Upper lobe of left lung (tissue), 4 donors: ENCODE measurements at regions not wholly inside any gene's neighbourhood (a gene's known extent, or its start where the extent isn't known, plus 50 kb on each side); places are given as distances from the start of the nearest gene placed in this dataset.
"Not testable (repeated sequence)": the region's sequence is repeated elsewhere in the genome, so short reads cannot be mapped to it uniquely, and the experiment has no call there.

Experiments used
- EP300 ChIP-seq, 4 donors: sonication (generic); formaldehyde crosslinking; IDR thresholded peaks; one replicate each; pipeline ENCODE4 v1.5.1; 2017; ENCODE audit warnings: antibody characterized with exemption in 4 of 4, control low read depth in 2 of 4
- POLR2A ChIP-seq, 4 donors: fragments of 450-650 bp; IDR thresholded peaks; one replicate each; pipeline ENCODE4 v1.5.1; 2016 to 2017; ENCODE audit warnings: antibody characterized with exemption in 4 of 4, mild to moderate bottlenecking in 2 of 4
- POLR2AphosphoS5 ChIP-seq, 2 donors: sonication (generic); formaldehyde crosslinking; IDR thresholded peaks; one replicate each; pipeline ENCODE4 v1.5.1; 2017; ENCODE audit warnings: antibody characterized with exemption in 2 of 2
- TF ChIP-seq, protein P1 (sequence below), 6 experiments: fragments of 450-650 bp in 4 of 6; fragments of 200-600 bp in 2 of 6; sonication (generic) in 2 of 6; IDR thresholded peaks; one replicate each; pipeline ENCODE4 v1.5.1; 2016 to 2019; ENCODE audit warnings: antibody characterized with exemption in 6 of 6

DNA sequence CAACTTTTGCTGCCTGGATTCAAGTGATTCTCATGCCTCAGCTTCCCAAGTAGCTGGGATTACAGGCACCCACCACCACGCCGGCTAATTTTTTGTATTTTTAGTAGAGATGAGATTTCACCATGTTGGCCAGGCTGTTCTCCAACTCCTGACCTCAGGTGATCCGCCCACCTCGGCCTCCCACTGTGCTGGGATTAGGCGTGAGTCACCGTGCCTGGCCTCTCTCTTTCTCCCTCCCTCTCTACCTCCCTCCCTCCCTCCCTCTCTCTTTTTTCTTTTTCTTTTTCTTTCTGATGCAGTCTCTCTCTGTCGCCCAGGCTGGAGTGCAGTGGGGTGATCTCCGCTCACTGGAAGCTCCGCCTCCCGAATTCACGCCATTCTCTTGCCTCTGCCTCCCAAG is 186.3 kb upstream of the DAB2 start:
- not testable (repeated sequence) for TF ChIP-seq POLR2AphosphoS5, POLR2A, EP300 (IDR thresholded peaks at IDR 0.05)
- TF ChIP-seq, protein P1, sequence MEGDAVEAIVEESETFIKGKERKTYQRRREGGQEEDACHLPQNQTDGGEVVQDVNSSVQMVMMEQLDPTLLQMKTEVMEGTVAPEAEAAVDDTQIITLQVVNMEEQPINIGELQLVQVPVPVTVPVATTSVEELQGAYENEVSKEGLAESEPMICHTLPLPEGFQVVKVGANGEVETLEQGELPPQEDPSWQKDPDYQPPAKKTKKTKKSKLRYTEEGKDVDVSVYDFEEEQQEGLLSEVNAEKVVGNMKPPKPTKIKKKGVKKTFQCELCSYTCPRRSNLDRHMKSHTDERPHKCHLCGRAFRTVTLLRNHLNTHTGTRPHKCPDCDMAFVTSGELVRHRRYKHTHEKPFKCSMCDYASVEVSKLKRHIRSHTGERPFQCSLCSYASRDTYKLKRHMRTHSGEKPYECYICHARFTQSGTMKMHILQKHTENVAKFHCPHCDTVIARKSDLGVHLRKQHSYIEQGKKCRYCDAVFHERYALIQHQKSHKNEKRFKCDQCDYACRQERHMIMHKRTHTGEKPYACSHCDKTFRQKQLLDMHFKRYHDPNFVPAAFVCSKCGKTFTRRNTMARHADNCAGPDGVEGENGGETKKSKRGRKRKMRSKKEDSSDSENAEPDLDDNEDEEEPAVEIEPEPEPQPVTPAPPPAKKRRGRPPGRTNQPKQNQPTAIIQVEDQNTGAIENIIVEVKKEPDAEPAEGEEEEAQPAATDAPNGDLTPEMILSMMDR (IDR thresholded peaks at IDR 0.05) = not testable (repeated sequence)
